K562 (cell line): ENCODE measurements at regions not wholly inside any gene's neighbourhood (a gene's known extent, or its start where the extent isn't known, plus 50 kb on each side); places are given as distances from the start of the nearest gene placed in this dataset.

Source experiments
- ATAC-seq: fragments of 200-7000 bp; cut with Tn5 transposase; 3 replicates; pipeline ENCODE4 v1.9.1; 2020; ENCODE audit warnings: moderate library complexity
- BruUV-seq: library from RNA; stranded (reverse); fragments of 400-500 nt; replicated peaks from 2 replicates; lab custom pipeline; 2021; lab: Mats Ljungman, UMichigan
- CTCF ChIA-PET: fragments of 300-600 bp; formaldehyde crosslinking; extraction: SDS; loops from one replicate; lab custom pipeline; 2021; ENCODE audit warnings: low intra/inter-chr PET ratio; lab: Yijun Ruan, JAX
- POLR2A ChIA-PET: fragments of 300-600, 350-650 bp; sonication (Branson Sonifier 250); formaldehyde crosslinking; extraction: SDS; loops from one replicate; lab custom pipeline; 2021; ENCODE audit warnings: antibody characterized with exemption, inconsistent platforms; lab: Yijun Ruan, JAX
- DNase-seq, 4 experiments: peaks; one replicate each; pipeline versions ENCODE4 v3.0.0 to v3.0.0-alpha.2; 2011 to 2018; ENCODE audit warnings: low spot score in 3 of 4, mixed read lengths in 3 of 4; ENCODE audit errors: extremely low read depth in 1 of 4
- FAIRE-seq: peaks from 2 replicates; lab custom pipeline; 2011; peaks lifted over from hg19 to GRCh38; lab: Jason Lieb, UNC
- H2AFZ ChIP-seq: 2 replicates; pipeline ENCODE4 v1.6.0; 2011; ENCODE audit warnings: low read depth, low read length, control low read depth, inconsistent platforms
- H3K27ac ChIP-seq: fragments of 200-600 bp; 3 replicates; pipeline ENCODE4 v1.8.0; 2011; ENCODE audit warnings: low read depth, mild to moderate bottlenecking, control low read depth, inconsistent platforms, low read length, moderate library complexity, mixed read lengths; ENCODE audit errors: extremely low read depth
- H3K27me3 ChIP-seq, 2 experiments: fragments of 300-600 bp in 1 of 2; 2 replicates in 1 of 2; 3 replicates in 1 of 2; pipeline versions ENCODE4 v1.6.0 to v1.8.0; 2011; ENCODE audit warnings: inconsistent platforms in 2 of 2, low read length in 2 of 2, mild to moderate bottlenecking in 1 of 2, mixed read lengths in 1 of 2, moderate library complexity in 1 of 2; ENCODE audit not compliant: control insufficient read depth in 2 of 2, insufficient read depth in 2 of 2
- H3K36me3 ChIP-seq: fragments of 300-600 bp; 3 replicates; pipeline ENCODE4 v1.8.0; 2011; ENCODE audit warnings: mild to moderate bottlenecking, low read length, inconsistent platforms; ENCODE audit not compliant: control insufficient read depth, insufficient read depth
- H3K4me1 ChIP-seq, 2 experiments: fragments of 200-600 bp in 1 of 2; replicated peaks in 1 of 2; 2 replicates in 1 of 2; 3 replicates in 1 of 2; pipeline versions ENCODE4 v1.5.1 to v1.8.0; 2011; ENCODE audit warnings: inconsistent platforms in 2 of 2, low read length in 2 of 2, mild to moderate bottlenecking in 1 of 2, mixed read lengths in 1 of 2, moderate library complexity in 1 of 2; ENCODE audit not compliant: control insufficient read depth in 2 of 2, insufficient read depth in 2 of 2
- H3K4me2 ChIP-seq: 2 replicates; pipeline ENCODE4 v1.6.1; 2011; ENCODE audit warnings: low read length, control low read depth, inconsistent platforms, mixed read lengths; ENCODE audit not compliant: insufficient read depth
- H3K4me3 ChIP-seq: fragments of 200-600 bp; sonication (generic), shearing (Covaris generic); 2 replicates; pipeline ENCODE4 v1.5.1; 2016; ENCODE audit warnings: control low read depth, inconsistent platforms
- H3K79me2 ChIP-seq: fragments of 200-600 bp; 3 replicates; pipeline ENCODE4 v1.8.0; 2011; ENCODE audit warnings: low read length, inconsistent platforms; ENCODE audit not compliant: control insufficient read depth, insufficient read depth
- H3K9ac ChIP-seq, 2 experiments: 2 replicates each; pipeline versions ENCODE4 v1.6.0 to v1.6.1; 2011; ENCODE audit warnings: low read depth in 2 of 2, low read length in 2 of 2, control low read depth in 1 of 2, inconsistent platforms in 1 of 2, mild to moderate bottlenecking in 1 of 2, mixed read lengths in 1 of 2; ENCODE audit not compliant: insufficient read depth in 1 of 2
- H3K9me1 ChIP-seq: one replicate; pipeline ENCODE4 v1.6.0; 2011; ENCODE audit warnings: inconsistent platforms, mild to moderate bottlenecking, low read length, moderate library complexity; ENCODE audit not compliant: control insufficient read depth, insufficient read depth
- H3K9me3 ChIP-seq: replicated peaks from 2 replicates; pipeline ENCODE4 v1.5.1; 2011; ENCODE audit warnings: low read depth, low read length, inconsistent platforms; ENCODE audit not compliant: control insufficient read depth, insufficient read depth
- H4K20me1 ChIP-seq: replicated peaks from 2 replicates; pipeline ENCODE4 v1.6.1; 2011; ENCODE audit warnings: low read length, inconsistent platforms, mixed read lengths; ENCODE audit not compliant: control insufficient read depth, insufficient read depth
- ARID3A ChIP-seq: IDR thresholded peaks from 2 replicates; pipeline ENCODE4 v1.6.1; 2012; ENCODE audit warnings: low read depth, low read length, improper control_type of control experiment, borderline replicate concordance
- DLX4 ChIP-seq: fragments of 250-450 bp; sonication (Bioruptor Pico); IDR thresholded peaks from 2 replicates; pipeline ENCODE4 v1.6.1; 2021; ENCODE audit warnings: mild to moderate bottlenecking
- DMBX1 ChIP-seq: fragments of 250-450 bp; sonication (Bioruptor Pico); IDR thresholded peaks from 2 replicates; pipeline ENCODE4 v1.8.0; 2022; ENCODE audit warnings: inconsistent platforms, mild to moderate bottlenecking, moderate library complexity, borderline replicate concordance
- PURB ChIP-seq: sonication (generic); formaldehyde crosslinking; IDR thresholded peaks from 2 replicates; pipeline ENCODE4 v1.9.0; 2021; ENCODE audit warnings: low read depth, mild to moderate bottlenecking, missing genetic modification reagents
- PYGO2 ChIP-seq: fragments of 450-650 bp; IDR thresholded peaks from 2 replicates; pipeline ENCODE4 v1.6.1; 2016; ENCODE audit warnings: mild to moderate bottlenecking, missing genetic modification characterization, moderate library complexity, missing compliant biosample characterization
- RBFOX2 ChIP-seq: fragments of 200-400 bp; formaldehyde crosslinking; IDR thresholded peaks from 2 replicates; pipeline ENCODE4 v1.6.1; 2017; ENCODE audit warnings: low read depth, mild to moderate bottlenecking, low read length, moderate library complexity
- RNF2 ChIP-seq: sonication (generic); IDR thresholded peaks from 2 replicates; pipeline ENCODE4 v1.6.1; 2016
- SNAPC5 ChIP-seq: fragments of 250-450 bp; sonication (Bioruptor Pico); IDR thresholded peaks from 2 replicates; pipeline ENCODE4 v1.8.0; 2021; ENCODE audit warnings: moderate library complexity, mild to moderate bottlenecking, inconsistent platforms
- STAT5A ChIP-seq: IDR thresholded peaks from 2 replicates; pipeline ENCODE4 v1.6.1; 2012; ENCODE audit warnings: low read length, inconsistent platforms, borderline replicate concordance
- TEAD4 ChIP-seq, 2 experiments: sonication (generic) in 1 of 2; formaldehyde crosslinking in 1 of 2; IDR thresholded peaks; 2 replicates each; pipeline versions ENCODE4 v1.6.1 to v1.8.0; 2012 to 2022; ENCODE audit warnings: borderline replicate concordance in 1 of 2, inconsistent platforms in 1 of 2, low read length in 1 of 2, mild to moderate bottlenecking in 1 of 2, missing genetic modification reagents in 1 of 2
- THRB ChIP-seq: fragments of 450-650 bp; formaldehyde crosslinking; conservative IDR thresholded peaks from 2 replicates; pipeline ENCODE4 v1.4.0; 2022; ENCODE audit warnings: mild to moderate bottlenecking, missing genetic modification characterization
- WHSC1 ChIP-seq: IDR thresholded peaks from one replicate; pipeline ENCODE4 v1.6.1; 2012; ENCODE audit warnings: low read length, control low read depth, inconsistent platforms
- ZFP1 ChIP-seq: fragments of 450-650 bp; formaldehyde crosslinking; IDR thresholded peaks from 2 replicates; pipeline ENCODE4 v1.4.0; 2020; ENCODE audit warnings: mild to moderate bottlenecking, mixed read lengths
- ZNF232 ChIP-seq: sonication (generic); formaldehyde crosslinking; IDR thresholded peaks from 2 replicates; pipeline ENCODE4 v1.8.0; 2022; ENCODE audit warnings: mild to moderate bottlenecking, missing genetic modification reagents
- ZNF431 ChIP-seq: sonication (generic); formaldehyde crosslinking; IDR thresholded peaks from 2 replicates; pipeline ENCODE4 v1.8.0; 2022; ENCODE audit warnings: mild to moderate bottlenecking, missing genetic modification reagents
- ZNF778 ChIP-seq: fragments of 450-650 bp; formaldehyde crosslinking; IDR thresholded peaks from 2 replicates; pipeline ENCODE4 v1.4.0; 2020; ENCODE audit warnings: mild to moderate bottlenecking, moderate library complexity
- WGBS: fragments of 100-300 bp; shearing (Covaris generic); methylation state at CpG from one replicate; pipeline ENCODE4 v1.1.6; 2016; ENCODE audit warnings: low coverage, mixed read lengths; ENCODE audit not compliant: insufficient coverage; ENCODE audit errors: missing lambda C conversion rate; 5-methylcytosine and 5-hydroxymethylcytosine counted together
- in situ Hi-C: fragments of 300-500 bp; cut with MboI; formaldehyde crosslinking; loops from 4 replicates; pipeline ENCODE4 v1.15.0; 2018; ENCODE audit warnings: inconsistent platforms, mixed read lengths
- intact Hi-C: fragments of 100-400 bp; cut with micrococcal nuclease; formaldehyde crosslinking; loops from 2 replicates; pipeline ENCODE4 v1.14.2; 2022

- no peak for TF ChIP-seq PYGO2 (tag)
- TF ChIP-seq SNAPC5 (CRISPR knock-in tag) = no peak
- TF ChIP-seq RBFOX2 = no peak
- TF ChIP-seq RNF2 = no peak
- no peak for TF ChIP-seq DLX4 (CRISPR knock-in tag)
- TF ChIP-seq ARID3A = no peak
These were observed 206.2 kb downstream of the VAPA start (continued) for GRCh38 chr18:10119991-10120390.

GRCh38 chr18:10120622-10121021 lies 206.8 kb downstream of the VAPA start:
- CTCF ChIA-PET = no interaction called here
- in situ Hi-C loops = no loop called here
- POLR2A ChIA-PET = no interaction called here
- TF ChIP-seq ZNF778 (CRISPR knock-in tag) (no peak), THRB (CRISPR knock-in tag) (no peak), PURB (no peak), RNF2 (no peak), ZNF232 (CRISPR knock-in tag) (no peak), WHSC1 (no peak), DMBX1 (CRISPR knock-in tag) (no peak), ZNF431 (CRISPR knock-in tag) (no peak), ZFP1 (no peak), STAT5A (no peak), TEAD4 (IDR thresholded peaks at IDR 0.05; ENCODE audit: low read length) (no peak), TEAD4 (CRISPR knock-in tag; IDR thresholded peaks at IDR 0.05; ENCODE audit: borderline replicate concordance) (no peak)

More at GRCh38 chr18:10120622-10121021, 206.8 kb downstream of the VAPA start:
- FAIRE-seq (no peak), ATAC-seq (no peak), DNase-seq (no peak)
- Histone ChIP-seq H3K9me1 (no peaks in the 10 kb centered on the region), H3K27ac (no peak overlapping the region), H2AFZ (no peak overlapping the region), H3K27me3 (peaks cover 0 to 25% of the 10 kb centered on the region in 2 experiments; a peak in 2 of 5 replicates), H3K9ac (no peak overlapping the region), H3K9me3 (no peaks in the 10 kb centered on the region), H3K79me2 (no peaks in the 10 kb centered on the region), H4K20me1 (no peaks in the 10 kb centered on the region), H3K36me3 (no peaks in the 10 kb centered on the region), H3K4me1 (no peaks in the 10 kb centered on the region), H3K4me2 (no peak overlapping the region), H3K4me3 (no peak overlapping the region)
- 0% methylated on average over 3 of the region's 3 CpGs for WGBS
- intact Hi-C loops = no loop called here
- no TSS peak for BruUV-seq
